Naive thymus-derived CD8-positive, alpha-beta T cell (primary cell): ENCODE measurements at regions not wholly inside any gene's neighbourhood (a gene's known extent, or its start where the extent isn't known, plus 50 kb on each side); places are given as distances from the start of the nearest gene placed in this dataset.

Experiments used
- ATAC-seq, 2 donors: fragments of 150-1000 bp; cut with Tn5 transposase in 1 of 2; sonication (Bioruptor Pico), chemical (Tn5 transposase) in 1 of 2; 1 replicate in 1 of 2; 2 replicates in 1 of 2; pipeline ENCODE4 v1.10.0; 2021; ENCODE audit warnings: mild to moderate bottlenecking in 2 of 2, moderate library complexity in 2 of 2
- POLR2A ChIA-PET: fragments of 350-600 bp; sonication (Branson Sonifier 250); formaldehyde crosslinking; loops from one replicate; lab custom pipeline; 2021; ENCODE audit warnings: antibody characterized with exemption; lab: Charles Lee
- DNase-seq, 10 donors: peaks; one replicate each; pipeline versions ENCODE4 v3.0.0 to v3.0.0-alpha.2; 2020 to 2022
- H3K27ac Mint-ChIP-seq, 10 donors: one replicate each; pipeline ENCODE4 v1.8.0; 2020 to 2022; ENCODE audit warnings: mild to moderate bottlenecking in 10 of 10, mixed read lengths in 10 of 10, moderate library complexity in 4 of 10, inconsistent platforms in 1 of 10
- H3K27me3 Mint-ChIP-seq, 5 donors: one replicate each; pipeline ENCODE4 v1.8.0; 2021 to 2022; ENCODE audit warnings: mixed read lengths in 5 of 5
- H3K36me3 Mint-ChIP-seq, 3 donors: one replicate each; pipeline ENCODE4 v1.8.0; 2020 to 2022; ENCODE audit warnings: mixed read lengths in 3 of 3, mild to moderate bottlenecking in 2 of 3, inconsistent platforms in 1 of 3
- H3K4me1 Mint-ChIP-seq, 4 donors: one replicate each; pipeline ENCODE4 v1.8.0; 2021 to 2022; ENCODE audit warnings: mixed read lengths in 4 of 4
- H3K4me3 Mint-ChIP-seq, 10 donors: one replicate each; pipeline ENCODE4 v1.8.0; 2020 to 2022; ENCODE audit warnings: mild to moderate bottlenecking in 10 of 10, mixed read lengths in 10 of 10, moderate library complexity in 6 of 10, inconsistent platforms in 1 of 10
- H3K9me3 Mint-ChIP-seq, 9 donors: one replicate each; pipeline ENCODE4 v1.8.0; 2020 to 2022; ENCODE audit warnings: mixed read lengths in 9 of 9, mild to moderate bottlenecking in 3 of 9, inconsistent platforms in 1 of 9, moderate library complexity in 1 of 9

DNA sequence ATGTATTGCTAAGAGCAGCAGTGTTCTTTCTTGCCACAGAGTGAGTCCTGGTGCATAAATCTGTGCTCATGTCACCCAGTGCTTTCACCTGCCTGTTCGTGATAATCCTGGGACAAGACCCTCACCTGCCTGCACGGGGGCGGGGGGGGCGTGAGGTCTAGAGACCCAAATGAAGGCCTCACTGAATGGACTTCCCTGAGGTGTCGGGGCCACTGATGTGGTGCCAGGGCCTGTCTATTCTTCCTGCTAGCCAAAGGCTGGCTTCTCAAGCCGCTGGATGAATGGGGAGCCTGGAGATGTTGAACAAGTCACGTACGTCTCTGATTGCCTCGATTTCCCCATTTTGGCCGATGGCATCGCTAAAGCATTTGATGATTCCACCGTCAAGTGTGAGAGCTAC, 118.8 kb upstream of the IRF2BP2 start:
- POLR2A ChIA-PET, result interaction anchor here (0.7 to 8.6 kb wide), 7 partner anchors 10 to 129 kb away, joined by 3 to 217 read pairs (median 3); partner anchors contain the start of gene IRF2BP2
- H3K4me3 Mint-ChIP-seq, result peak overlapping the region in 1 of 10 donors; percentile 15
- H3K27me3 Mint-ChIP-seq, result peaks cover 0 to 3% (median 0%) of the 10 kb centered on the region in 5 donors
- H3K27ac Mint-ChIP-seq, result peak overlapping the region in 6 of 10 donors; percentile 14 to 99 (median 37)
- no peaks in the 10 kb centered on the region for H3K9me3 Mint-ChIP-seq
- DNase-seq (no peak), ATAC-seq (no peak)
- H3K4me1 Mint-ChIP-seq, result peaks cover 39 to 84% (median 77%) of the 10 kb centered on the region in 4 donors
- H3K36me3 Mint-ChIP-seq, result no peaks in the 10 kb centered on the region

DNA sequence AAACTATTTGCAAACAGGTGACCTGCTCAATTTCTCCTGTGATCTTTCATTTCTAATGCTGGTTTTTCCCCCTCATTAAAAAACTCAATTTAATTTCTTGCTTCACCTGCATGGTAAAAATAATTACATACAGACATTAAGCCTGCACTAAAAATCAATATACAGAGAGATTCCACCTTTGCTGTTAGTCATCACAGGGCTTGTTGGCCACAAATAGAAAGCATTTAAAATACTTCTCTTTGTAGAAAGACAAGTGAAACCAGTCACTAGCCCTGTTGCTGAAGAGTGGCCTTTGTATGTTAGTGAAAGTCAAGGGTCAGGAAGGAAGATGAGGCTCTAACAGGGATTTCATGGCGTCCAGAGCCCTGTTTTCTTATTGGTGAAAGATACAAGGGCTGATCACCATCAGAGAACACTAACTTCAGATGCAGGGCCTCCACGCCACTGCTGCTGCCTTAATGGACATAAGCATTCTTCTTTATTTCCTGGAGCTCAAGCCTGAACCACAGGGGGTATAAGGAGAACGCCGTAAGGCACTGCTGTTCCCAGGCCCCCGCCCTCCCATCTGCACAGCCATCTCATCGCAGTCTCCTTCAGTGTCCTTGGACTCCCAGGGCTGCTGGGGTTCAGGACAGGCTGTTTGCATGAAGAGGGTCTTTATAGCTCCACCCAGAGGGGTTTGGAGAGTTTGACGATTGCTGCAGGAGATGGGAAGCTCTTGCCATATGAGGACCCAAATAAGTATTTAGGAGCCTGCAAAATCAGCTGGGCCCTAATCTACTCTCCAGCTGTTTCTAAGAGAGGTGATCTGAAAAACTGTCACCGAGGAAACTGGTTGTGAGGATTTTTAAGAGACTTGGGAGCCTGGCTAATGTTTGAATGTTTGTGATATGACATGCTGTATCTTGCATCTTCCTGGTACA, 117.3 kb upstream of the IRF2BP2 start:
- peaks cover 0 to 3% (median 0%) of the 10 kb centered on the region in 5 donors for H3K27me3 Mint-ChIP-seq
- no peaks in the 10 kb centered on the region for H3K36me3 Mint-ChIP-seq
- ATAC-seq (no peak), DNase-seq (no peak)
- peak overlapping the region in 9 of 10 donors; percentile 75 to 99 (median 93) for H3K27ac Mint-ChIP-seq
- POLR2A ChIA-PET, result interaction anchor here (2.3 to 8.6 kb wide), 3 partner anchors 17 to 123 kb away, joined by 10 to 217 read pairs (median 17); partner anchors contain the start of gene IRF2BP2
- H3K9me3 Mint-ChIP-seq, result no peaks in the 10 kb centered on the region
- H3K4me1 Mint-ChIP-seq, result peaks cover 46 to 89% (median 86%) of the 10 kb centered on the region in 4 donors
- peak overlapping the region in 1 of 10 donors; percentile 1 for H3K4me3 Mint-ChIP-seq

DNA sequence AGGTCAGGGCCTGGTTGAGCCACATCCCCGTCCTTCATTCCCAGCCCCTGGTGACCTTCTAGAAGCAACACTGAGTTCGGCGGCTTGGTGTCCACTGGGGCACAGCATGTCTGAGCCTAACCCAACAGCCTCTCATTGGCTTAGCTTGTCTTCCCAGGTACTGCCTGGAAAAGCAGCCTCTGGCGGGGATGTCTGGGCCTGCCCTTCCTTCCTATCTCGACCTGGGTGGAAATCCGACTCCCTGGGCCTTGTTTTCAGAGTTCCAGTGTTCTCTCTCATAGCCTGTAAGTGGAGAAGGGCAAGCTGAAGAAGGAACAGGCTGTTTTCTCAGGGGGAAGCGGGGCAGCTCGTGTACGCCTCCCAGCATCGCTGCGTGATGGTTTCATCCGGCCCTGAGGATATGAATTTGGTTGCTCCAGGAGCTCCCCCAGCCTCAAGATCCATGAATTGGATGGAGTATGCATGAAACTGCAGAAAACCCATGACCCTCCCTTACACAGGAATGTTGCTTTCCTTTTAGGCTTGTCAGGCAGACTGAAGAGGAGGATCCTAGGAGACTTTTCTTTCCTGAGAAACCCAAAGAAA, 116.5 kb upstream of the IRF2BP2 start:
- H3K9me3 Mint-ChIP-seq, result no peaks in the 10 kb centered on the region
- no peaks in the 10 kb centered on the region for H3K36me3 Mint-ChIP-seq
- H3K4me3 Mint-ChIP-seq, result peak overlapping the region in 3 of 10 donors; percentile 5 to 6 (median 6)
- H3K4me1 Mint-ChIP-seq, result peaks cover 42 to 89% (median 85%) of the 10 kb centered on the region in 4 donors
- DNase-seq (no peak), ATAC-seq (no peak)
- H3K27ac Mint-ChIP-seq, result peak overlapping the region in 9 of 10 donors; percentile 75 to 100 (median 99)
- POLR2A ChIA-PET, result interaction anchor here (0.6 to 8.6 kb wide), 6 partner anchors 13 to 122 kb away, joined by 3 to 217 read pairs (median 14); partner anchors contain the start of gene IRF2BP2
- H3K27me3 Mint-ChIP-seq, result peaks cover 0 to 3% (median 0%) of the 10 kb centered on the region in 5 donors

DNA sequence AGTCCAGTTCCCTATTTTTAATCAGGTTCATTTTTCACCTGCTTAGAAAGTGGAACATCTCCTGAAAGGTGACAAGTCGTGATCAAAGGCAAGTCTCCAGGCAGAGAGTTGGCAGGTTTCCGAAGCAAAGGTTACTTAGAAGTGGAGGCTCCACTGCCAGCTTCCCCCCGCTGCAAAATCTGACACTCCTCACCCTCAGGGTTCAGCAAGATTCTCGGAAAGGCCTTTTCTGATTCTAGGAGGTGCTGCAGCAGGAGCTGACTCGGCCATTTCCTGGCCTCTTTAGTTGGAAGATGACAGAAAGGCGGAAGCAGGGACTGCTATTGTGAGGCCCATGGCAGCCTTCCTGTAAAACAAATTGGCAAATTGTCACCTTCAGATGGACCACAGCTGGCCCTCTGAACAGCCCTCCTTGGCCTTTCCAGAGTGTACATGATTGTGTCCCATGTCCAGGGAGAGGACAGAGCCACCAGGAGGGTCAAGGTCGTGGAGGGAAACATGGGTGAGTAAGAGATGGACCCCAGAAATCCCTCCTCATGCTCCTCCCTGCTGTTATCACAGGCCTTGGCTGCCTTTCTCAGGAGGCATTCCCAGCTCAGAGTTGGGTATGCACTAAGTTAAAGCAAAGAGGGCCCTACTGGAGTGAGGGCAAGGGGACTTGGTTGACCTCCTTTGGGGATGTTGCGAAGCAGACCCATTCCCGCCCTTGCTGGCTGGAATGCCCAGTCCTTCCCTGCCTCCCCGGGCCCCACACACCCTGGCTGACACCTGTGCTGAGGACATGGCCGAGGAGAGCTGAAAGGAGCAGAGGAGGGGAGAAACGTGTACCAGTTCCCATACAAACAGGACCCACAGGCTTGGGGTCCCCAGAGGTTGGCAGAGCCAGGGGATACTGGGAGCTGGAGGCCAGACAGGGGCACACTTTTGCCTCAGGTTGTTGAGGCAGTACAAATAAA, 115.5 kb upstream of the IRF2BP2 start:
- peaks cover 0 to 3% (median 0%) of the 10 kb centered on the region in 5 donors for H3K27me3 Mint-ChIP-seq
- H3K36me3 Mint-ChIP-seq, result no peaks in the 10 kb centered on the region
- H3K4me1 Mint-ChIP-seq, result peaks cover 41 to 85% (median 82%) of the 10 kb centered on the region in 4 donors
- peak overlapping the region; percentile 93 to 100 (median 98) for H3K27ac Mint-ChIP-seq
- POLR2A ChIA-PET, result interaction anchor here (0.6 to 8.6 kb wide), 16 partner anchors 8 to 239 kb away, joined by 3 to 217 read pairs (median 8); partner anchors contain the start of gene IRF2BP2
- no peaks in the 10 kb centered on the region for H3K9me3 Mint-ChIP-seq
- ATAC-seq, result peak; percentile 9 to 23
- peak overlapping the region; percentile 52 to 89 (median 85) for H3K4me3 Mint-ChIP-seq
- peak in 8 of 10 donors; percentile 51 to 76 (median 59) for DNase-seq

DNA sequence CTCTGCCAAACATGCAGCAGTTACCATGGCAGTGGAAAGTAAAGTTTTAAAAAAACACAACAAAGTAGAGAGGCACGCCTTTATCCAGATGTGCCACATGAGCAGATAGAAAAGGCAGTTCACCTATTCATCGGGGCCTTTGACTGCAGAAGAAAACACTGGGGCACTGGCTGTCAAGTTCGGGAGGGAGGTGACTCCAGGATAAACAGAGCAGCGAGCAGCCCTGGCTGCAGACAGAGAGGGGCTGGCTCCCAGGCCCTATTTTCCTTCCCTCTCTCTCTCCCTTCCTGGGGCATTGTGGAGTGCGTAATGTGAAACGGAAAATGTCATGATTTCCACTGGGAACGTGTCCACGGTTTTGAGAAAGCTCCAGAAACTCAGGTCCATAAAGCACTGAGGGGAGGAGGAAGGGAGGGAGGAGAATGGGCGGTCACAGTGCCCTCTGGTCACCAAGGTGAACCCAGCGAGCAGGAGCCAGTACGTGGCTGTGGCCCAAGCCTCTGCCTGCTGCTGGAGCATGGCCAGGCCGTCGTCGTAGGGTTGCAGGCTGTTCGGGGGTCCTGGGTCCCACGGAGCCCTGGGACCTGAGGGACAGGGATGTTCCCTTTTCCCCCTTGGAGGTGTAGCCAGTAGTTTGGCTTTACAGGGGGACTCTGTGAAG, 114.7 kb upstream of the IRF2BP2 start:
- no peaks in the 10 kb centered on the region for H3K36me3 Mint-ChIP-seq
- POLR2A ChIA-PET, result interaction anchor here (0.5 to 8.6 kb wide), 35 partner anchors 9 to 1396 kb away, joined by 3 to 217 read pairs (median 4); partner anchors contain the start of genes IRF2BP2 and RBM34
- peak; percentile 74 to 76 for ATAC-seq

DNA sequence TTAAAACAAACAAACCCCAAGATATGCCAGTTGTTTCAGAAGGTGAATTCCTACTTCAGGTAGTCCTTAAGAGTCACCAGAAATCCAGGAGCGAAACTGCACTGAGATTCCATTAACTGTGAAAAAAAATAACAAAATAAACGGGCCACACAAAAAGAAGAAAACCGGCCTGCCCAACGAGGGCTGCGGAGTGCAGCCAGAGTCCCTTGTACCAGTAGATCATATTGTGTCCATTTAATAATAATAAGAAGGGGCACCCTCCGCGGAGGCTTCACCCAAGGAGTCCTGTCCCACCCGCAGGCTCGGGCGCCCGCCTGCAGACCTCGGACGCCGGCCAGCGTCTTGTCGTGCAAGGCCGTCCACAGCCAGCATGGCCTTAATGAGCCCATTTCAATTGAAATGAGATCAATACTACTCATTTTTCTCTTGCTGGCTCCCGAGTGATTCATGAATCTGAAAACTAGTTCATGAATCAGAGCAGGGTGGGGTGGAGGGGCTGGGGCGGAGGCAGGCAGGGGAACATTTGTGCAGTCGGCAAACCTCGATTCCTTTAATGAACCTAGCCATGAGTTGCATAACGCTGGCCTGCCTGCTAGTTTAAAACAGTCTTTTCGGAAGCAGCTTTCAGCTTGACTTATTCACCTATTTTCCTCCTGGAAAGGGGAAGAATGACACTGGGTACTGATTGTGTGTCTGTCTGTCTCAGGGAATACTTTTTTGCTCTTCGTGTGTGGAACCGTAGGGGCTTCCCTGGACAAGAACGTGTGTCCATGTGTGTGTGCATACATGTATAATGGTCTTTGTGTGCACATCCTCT, 113.1 kb upstream of the IRF2BP2 start:
- peaks cover 42 to 73% (median 67%) of the 10 kb centered on the region in 4 donors for H3K4me1 Mint-ChIP-seq
- peak; percentile 7 to 18 for ATAC-seq
- H3K4me3 Mint-ChIP-seq, result peak overlapping the region; percentile 72 to 89 (median 85)
- H3K27ac Mint-ChIP-seq, result peak overlapping the region; percentile 93 to 100 (median 98)
- H3K9me3 Mint-ChIP-seq, result no peaks in the 10 kb centered on the region
- H3K27me3 Mint-ChIP-seq, result peaks cover 0 to 3% (median 0%) of the 10 kb centered on the region in 5 donors
- no peaks in the 10 kb centered on the region for H3K36me3 Mint-ChIP-seq
- peak in 5 of 10 donors; percentile 38 to 73 (median 48) for DNase-seq
- POLR2A ChIA-PET, result interaction anchor here (0.7 to 8.6 kb wide), 19 partner anchors 8 to 360 kb away, joined by 3 to 217 read pairs (median 8); partner anchors contain the start of gene IRF2BP2

More for the DNA sequence above, 114.7 kb upstream of the IRF2BP2 start:
- Mint-ChIP-seq H3K4me1 (peaks cover 41 to 77% (median 74%) of the 10 kb centered on the region in 4 donors), H3K9me3 (no peaks in the 10 kb centered on the region), H3K27ac (peak overlapping the region; percentile 93 to 100 (median 98)), H3K27me3 (peaks cover 0 to 3% (median 0%) of the 10 kb centered on the region in 5 donors), H3K4me3 (peak overlapping the region; percentile 72 to 89 (median 85))
- DNase-seq, result peak in 3 of 10 donors; percentile 36 to 45 (median 36)

DNA sequence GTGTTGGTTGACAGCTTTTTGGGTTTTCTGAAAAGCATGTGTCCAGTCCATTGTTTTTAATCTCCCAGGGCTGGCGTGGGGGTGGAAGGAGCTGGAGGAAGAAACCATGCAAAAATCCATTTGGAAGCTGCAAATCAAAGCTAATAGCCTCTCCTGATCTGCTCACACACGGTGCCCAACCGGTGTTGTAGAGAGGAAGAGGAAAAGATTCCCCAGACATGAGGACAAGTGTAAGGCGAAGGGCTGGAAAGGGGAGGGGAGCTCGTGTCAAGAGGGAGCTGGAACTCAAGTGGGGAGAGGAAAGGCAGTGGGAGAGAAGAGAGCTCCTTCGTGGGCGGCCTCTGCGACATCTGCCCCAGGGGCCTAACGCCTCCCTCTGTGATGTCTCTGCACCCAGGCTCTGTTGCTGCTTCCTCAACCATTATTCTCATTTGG, 112.3 kb upstream of the IRF2BP2 start:
- Mint-ChIP-seq H3K4me1 (peaks cover 45 to 66% (median 61%) of the 10 kb centered on the region in 4 donors), H3K27ac (peak overlapping the region in 9 of 10 donors; percentile 50 to 99 (median 84)), H3K9me3 (no peaks in the 10 kb centered on the region), H3K4me3 (peak overlapping the region in 7 of 10 donors; percentile 11 to 72 (median 44)), H3K27me3 (peaks cover 0 to 3% (median 0%) of the 10 kb centered on the region in 5 donors), H3K36me3 (no peaks in the 10 kb centered on the region)
- POLR2A ChIA-PET, result interaction anchor here (2.3 to 8.6 kb wide), 3 partner anchors 47 to 111 kb away, joined by 6 to 217 read pairs (median 62); partner anchors contain the start of gene IRF2BP2
- DNase-seq, result no peak
- no peak for ATAC-seq

DNA sequence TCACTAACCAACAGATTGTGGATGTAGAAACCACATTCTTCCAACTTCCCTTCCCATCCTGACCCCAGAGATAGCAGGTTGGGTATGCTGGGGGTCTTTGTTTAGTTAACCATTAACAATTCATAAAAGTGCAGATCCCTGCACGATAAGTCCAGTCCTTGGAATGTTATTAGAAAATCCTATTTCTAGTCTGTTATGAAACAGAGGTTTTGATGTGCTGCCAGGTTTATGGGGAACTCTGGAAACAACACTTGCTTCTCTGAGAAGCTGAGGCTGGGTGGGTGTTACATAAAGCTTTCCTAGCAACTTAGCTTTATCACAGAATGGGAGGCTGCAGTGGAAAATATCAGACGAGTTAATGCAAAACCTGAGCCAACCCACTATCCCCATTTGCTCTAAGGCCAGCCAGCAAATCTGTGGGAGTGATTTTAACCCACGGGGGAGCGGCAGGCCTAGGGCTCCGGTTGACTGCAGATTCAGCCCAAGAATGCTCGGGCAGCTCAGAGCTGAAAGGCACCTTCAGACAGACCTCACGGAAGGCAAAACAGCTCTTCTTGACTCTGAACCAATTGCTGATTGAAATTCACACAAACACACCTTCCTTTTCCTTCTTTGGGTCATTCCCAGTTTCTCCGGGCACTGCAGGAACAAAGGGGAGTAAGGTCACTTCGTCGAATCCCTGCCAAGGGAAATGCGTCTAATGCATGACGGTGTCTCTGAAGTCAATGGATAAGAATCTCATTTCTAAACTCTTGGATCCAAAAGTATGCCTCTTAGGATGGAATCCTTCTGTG, 111.7 kb upstream of the IRF2BP2 start:
- Mint-ChIP-seq H3K9me3 (no peaks in the 10 kb centered on the region), H3K36me3 (no peaks in the 10 kb centered on the region), H3K27me3 (peaks cover 0 to 3% (median 0%) of the 10 kb centered on the region in 5 donors), H3K4me1 (peaks cover 42 to 60% (median 56%) of the 10 kb centered on the region in 4 donors), H3K27ac (peak overlapping the region in 7 of 10 donors; percentile 42 to 99 (median 82)), H3K4me3 (peak overlapping the region in 5 of 10 donors; percentile 24 to 72 (median 44))
- DNase-seq (no peak), ATAC-seq (no peak)
- POLR2A ChIA-PET, result interaction anchor here (1.0 to 8.6 kb wide), 3 partner anchors 28 to 110 kb away, joined by 4 to 217 read pairs (median 62); partner anchors contain the start of gene IRF2BP2

DNA sequence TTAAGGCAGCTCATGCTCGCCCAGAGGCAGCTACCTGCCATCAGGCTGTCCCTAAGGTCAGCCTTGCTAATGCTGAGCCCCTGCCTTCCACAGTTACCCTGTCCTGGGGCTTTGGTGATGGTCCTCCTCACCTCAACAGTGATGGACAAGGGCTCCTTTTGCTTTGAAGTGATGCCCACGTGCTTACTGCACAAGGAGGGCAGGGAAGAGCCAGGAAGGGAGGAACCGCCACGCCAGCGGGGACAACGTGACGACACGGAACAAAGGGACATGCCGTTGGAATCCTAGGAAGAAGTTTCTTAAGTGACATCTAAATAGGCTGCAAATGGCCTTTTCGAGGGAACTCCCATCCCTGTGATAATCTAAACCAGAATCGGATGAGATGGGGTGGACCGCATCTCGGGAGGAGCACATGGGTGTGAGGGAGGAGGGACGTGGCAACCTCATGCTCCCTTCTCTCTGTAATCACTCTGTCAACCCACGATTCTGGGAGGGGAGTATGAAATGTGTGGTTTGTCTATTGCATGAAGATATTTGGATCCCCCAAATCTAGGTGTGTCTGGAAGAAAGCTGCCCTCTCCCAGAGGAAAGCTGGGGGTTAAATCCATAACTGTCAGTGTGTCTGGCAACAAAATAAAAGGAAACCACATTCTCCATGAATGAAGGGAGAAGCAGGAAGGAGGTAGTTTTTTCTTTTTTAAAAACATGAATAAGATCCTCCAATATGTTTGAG, 110.9 kb upstream of the IRF2BP2 start:
- DNase-seq, result no peak
- Mint-ChIP-seq H3K9me3 (no peaks in the 10 kb centered on the region), H3K4me3 (peak overlapping the region in 1 of 10 donors; percentile 45), H3K27ac (peak overlapping the region in 6 of 10 donors; percentile 3 to 92 (median 62)), H3K36me3 (no peaks in the 10 kb centered on the region), H3K4me1 (peaks cover 42 to 52% (median 48%) of the 10 kb centered on the region in 4 donors), H3K27me3 (peaks cover 0 to 3% (median 0%) of the 10 kb centered on the region in 5 donors)
- ATAC-seq, result no peak
- POLR2A ChIA-PET, result interaction anchor here (1.0 to 1.4 kb wide), 2 partner anchors 27 to 108 kb away, joined by 4 to 9 read pairs; no protein-coding TSS in a partner anchor
